HL-60/S4 (cell line): ENCODE measurements at regions not wholly inside any gene's neighbourhood (a gene's known extent, or its start where the extent isn't known, plus 50 kb on each side); places are given as distances from the start of the nearest gene placed in this dataset.
"Not testable (repeated sequence)": the region's sequence is repeated elsewhere in the genome, so short reads cannot be mapped to it uniquely, and the experiment has no call there.

Experiments
- in situ Hi-C: fragments of 300-500 bp; cut with MboI; formaldehyde crosslinking; loops from 2 replicates; pipeline ENCODE4 v1.14.3; 2022; ENCODE audit warnings: low sequenced_read_pairs

GRCh38 chr11:67940440-67940839 is 63.5 kb downstream of the UNC93B1 start:
- in situ Hi-C loops: not testable (repeated sequence)

- in situ Hi-C loops: not testable (repeated sequence)
Measured at GRCh38 chr11:67938964-67939363, 64.9 kb downstream of the UNC93B1 start.

- in situ Hi-C loops: not testable (repeated sequence)
Measured at GRCh38 chr11:67938371-67938770, 65.5 kb downstream of the UNC93B1 start.

GRCh38 chr11:67923565-67923964 is 80.3 kb downstream of the UNC93B1 start:
- in situ Hi-C loops: not testable (repeated sequence)

- in situ Hi-C loops: not testable (repeated sequence)
Measured at GRCh38 chr11:67920546-67920945, 83.4 kb downstream of the UNC93B1 start.

- in situ Hi-C loops: not testable (repeated sequence)
Measured at GRCh38 chr11:67912184-67912583, 91.7 kb downstream of the UNC93B1 start.

- in situ Hi-C loops: not testable (repeated sequence)
Measured at GRCh38 chr11:67911211-67911610, 92.7 kb downstream of the UNC93B1 start.

GRCh38 chr11:67910803-67911202 is 93.1 kb downstream of the UNC93B1 start:
- in situ Hi-C loops: not testable (repeated sequence)

GRCh38 chr11:67906969-67907368 is 96.9 kb downstream of the UNC93B1 start:
- in situ Hi-C loops: not testable (repeated sequence)

- in situ Hi-C loops: not testable (repeated sequence)
Measured at GRCh38 chr11:67899462-67899861, 104.4 kb downstream of the UNC93B1 start.

GRCh38 chr11:67893487-67893886 is 110.4 kb downstream of the UNC93B1 start:
- in situ Hi-C loops: not testable (repeated sequence)

- in situ Hi-C loops: not testable (repeated sequence)
Measured at GRCh38 chr11:67889646-67890045, 114.3 kb downstream of the UNC93B1 start.

GRCh38 chr11:67888056-67888455 is 115.8 kb downstream of the UNC93B1 start:
- in situ Hi-C loops: not testable (repeated sequence)

GRCh38 chr11:67886672-67887071 is 117.2 kb downstream of the UNC93B1 start:
- in situ Hi-C loops: not testable (repeated sequence)

- in situ Hi-C loops: not testable (repeated sequence)
Measured at GRCh38 chr11:67886207-67886606, 117.7 kb downstream of the UNC93B1 start.

- in situ Hi-C loops: not testable (repeated sequence)
Measured at GRCh38 chr11:67885574-67885973, 118.3 kb downstream of the UNC93B1 start.

GRCh38 chr11:67884761-67885558 is 118.9 kb downstream of the UNC93B1 start:
- in situ Hi-C loops: not testable (repeated sequence)

GRCh38 chr11:67884073-67884757 is 119.7 kb downstream of the UNC93B1 start:
- in situ Hi-C loops: not testable (repeated sequence)

- in situ Hi-C loops: not testable (repeated sequence)
Measured at GRCh38 chr11:67882304-67882703, 121.6 kb downstream of the UNC93B1 start.

GRCh38 chr11:67881836-67882235 is 122.1 kb downstream of the UNC93B1 start:
- in situ Hi-C loops: not testable (repeated sequence)

GRCh38 chr11:67880594-67881196 is 123.2 kb downstream of the UNC93B1 start:
- in situ Hi-C loops: not testable (repeated sequence)

- in situ Hi-C loops: not testable (repeated sequence)
Measured at GRCh38 chr11:67878666-67879065, 125.2 kb downstream of the UNC93B1 start.
